ENCODE measurements at regions not wholly inside any gene's neighbourhood (a gene's known extent, or its start where the extent isn't known, plus 50 kb on each side); places are given as distances from the start of the nearest gene placed in this dataset.

DNA sequence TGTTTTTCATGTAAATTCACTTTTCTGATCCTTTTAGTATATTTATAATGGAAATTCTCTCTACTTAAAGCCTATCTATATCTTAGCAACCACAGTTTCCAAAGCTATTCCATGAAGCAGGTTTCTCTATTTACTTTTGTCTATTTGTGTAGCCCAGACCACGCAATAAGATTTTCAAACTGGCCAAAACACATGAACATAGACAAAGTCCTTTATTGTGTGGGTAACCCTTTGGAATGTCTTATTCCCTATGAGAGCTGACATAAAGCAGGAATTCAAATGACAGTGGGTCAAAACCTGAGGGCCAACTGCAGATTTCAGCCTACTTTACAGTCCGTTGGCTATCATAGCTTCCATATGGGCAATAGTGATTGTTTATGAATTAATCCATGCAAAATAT is 252.6 kb downstream of the LTN1 start:
- peaks cover 4% of the 10 kb centered on the region for H3K27me3 Mint-ChIP-seq (ENCODE audit: insufficient read depth, low read depth, poor library complexity)
- no peaks in the 10 kb centered on the region for H3K27me3 ChIP-seq (ENCODE audit: insufficient read depth)
- no peak overlapping the region for H3K4me2 ChIP-seq
- H3K9me3 Mint-ChIP-seq, result peaks cover 6% of the 10 kb centered on the region; the same call in 1 of the 3 replicates
- no peak overlapping the region for H3K4me3 ChIP-seq
- H3K27ac Mint-ChIP-seq, result peak overlapping the region; percentile 50; the same call in 1 of the 2 replicates
- H3K27ac ChIP-seq (ENCODE audit: low read depth), result no peak overlapping the region
- no peaks in the 10 kb centered on the region for H4K20me1 ChIP-seq (replicated peaks; ENCODE audit: insufficient read depth)
- no peaks in the 10 kb centered on the region for H3K79me2 ChIP-seq (replicated peaks; ENCODE audit: insufficient read depth)
- no peaks in the 10 kb centered on the region for H3F3A ChIP-seq (replicated peaks; ENCODE audit: low read depth)
- no peaks in the 10 kb centered on the region for H3K9me2 ChIP-seq (ENCODE audit: insufficient read depth)
- no peak overlapping the region for H3K4me3 Mint-ChIP-seq
- DNase-seq (ENCODE audit: low spot score) (no peak), ATAC-seq (no peak)
- H3K4me1 ChIP-seq (ENCODE audit: insufficient read depth), result peaks cover 12% of the 10 kb centered on the region; the same call in 1 of the 2 replicates
- no peaks in the 10 kb centered on the region for H3K36me3 ChIP-seq (ENCODE audit: insufficient read depth)
- H2AFZ ChIP-seq, result no peak overlapping the region
- peaks cover 3% of the 10 kb centered on the region; the same call in 2 of the 3 replicates for H3K36me3 Mint-ChIP-seq (ENCODE audit: low read depth)
- TF ChIP-seq NANOG (IDR thresholded peaks at IDR 0.05; ENCODE audit: borderline replicate concordance) (no peak), CTCF (conservative IDR thresholded peaks at IDR 0.05; ENCODE audit: low read depth in 2 of 2) (no peak), POLR2AphosphoS5 (IDR thresholded peaks at IDR 0.05; ENCODE audit: low read depth) (no peak), ETS1 (IDR thresholded peaks at IDR 0.05) (no peak), CREB1 (CRISPR knock-in tag; IDR thresholded peaks at IDR 0.05; ENCODE audit: low read depth) (no peak), JUNB (IDR thresholded peaks at IDR 0.05; ENCODE audit: unreplicated experiment) (no peak), ZNF114 (CRISPR knock-in tag; IDR thresholded peaks at IDR 0.05) (no peak), ZNF462 (CRISPR knock-in tag; IDR thresholded peaks at IDR 0.05) (no peak), ZNF331 (CRISPR knock-in tag; IDR thresholded peaks at IDR 0.05; ENCODE audit: low read depth) (no peak), EZH2phosphoT487 (IDR thresholded peaks at IDR 0.05; ENCODE audit: unreplicated experiment) (no peak)
- H3K4me1 Mint-ChIP-seq, result peaks cover 19% of the 10 kb centered on the region

Data from GM23338 (cell line).